Heart left ventricle (tissue), 16 donors: ENCODE measurements at regions not wholly inside any gene's neighbourhood (a gene's known extent, or its start where the extent isn't known, plus 50 kb on each side); places are given as distances from the start of the nearest gene placed in this dataset.

Experiments
- ATAC-seq, 4 donors: fragments of 200-7000 bp; cut with Tn5 transposase; one replicate each; pipeline ENCODE4 v1.9.1; 2020 to 2022; ENCODE audit warnings: moderate library complexity in 4 of 4, mild to moderate bottlenecking in 3 of 4, moderate number of reproducible peaks in 1 of 4
- DNase-seq, 5 donors: peaks; one replicate each; pipeline ENCODE4 v3.0.0-alpha.2; 2020
- H3K27ac ChIP-seq, 12 donors: fragments of 200-600 bp; sonication (generic) in 4 of 12; one replicate each; pipeline versions ENCODE4 v1.5.0 to v1.8.0; 2016 to 2022; ENCODE audit warnings: mild to moderate bottlenecking in 2 of 12
- H3K27me3 ChIP-seq, 9 donors: fragments of 200-600 bp; sonication (generic) in 2 of 9; one replicate each; pipeline versions ENCODE4 v1.5.1 to v1.8.0; 2016 to 2022; ENCODE audit warnings: mild to moderate bottlenecking in 3 of 9
- H3K36me3 ChIP-seq, 9 donors: fragments of 200-600 bp; sonication (generic) in 2 of 9; one replicate each; pipeline versions ENCODE4 v1.5.0 to v1.8.0; 2018 to 2022; ENCODE audit warnings: mild to moderate bottlenecking in 2 of 9
- H3K4me1 ChIP-seq, 12 donors: fragments of 200-600 bp; sonication (generic) in 4 of 12; one replicate each; pipeline versions ENCODE4 v1.5.0 to v1.8.0; 2016 to 2022; ENCODE audit warnings: mild to moderate bottlenecking in 3 of 12
- H3K4me3 ChIP-seq, 12 donors: fragments of 200-600 bp; sonication (generic) in 4 of 12; one replicate each; pipeline versions ENCODE4 v1.5.0 to v1.8.0; 2017 to 2022; ENCODE audit warnings: mild to moderate bottlenecking in 9 of 12, moderate library complexity in 4 of 12
- H3K9me3 ChIP-seq, 12 donors: fragments of 200-600 bp; sonication (generic) in 4 of 12; one replicate each; pipeline versions ENCODE4 v1.5.0 to v1.8.0; 2016 to 2022; ENCODE audit warnings: mild to moderate bottlenecking in 1 of 12
- CTCF ChIP-seq, 12 donors: fragments of 200-600 bp; sonication (generic) in 4 of 12; IDR thresholded peaks; one replicate each; pipeline versions ENCODE4 v1.5.0 to v1.8.0; 2018 to 2022; ENCODE audit warnings: antibody characterized with exemption in 12 of 12, mild to moderate bottlenecking in 5 of 12
- POLR2A ChIP-seq, 2 donors: fragments of 450-650 bp; IDR thresholded peaks; one replicate each; pipeline ENCODE4 v1.6.1; 2017; ENCODE audit warnings: antibody characterized with exemption in 2 of 2, mild to moderate bottlenecking in 2 of 2, moderate library complexity in 2 of 2
- WGBS, 4 donors: extraction: QIAGEN DNeasy Blood & Tissue Kit in 2 of 4; methylation state at CpG; one replicate each; pipeline versions ENCODE4 v1.1.5 to v1.1.7; 2013 to 2018; 5-methylcytosine and 5-hydroxymethylcytosine counted together
- intact Hi-C, 10 donors: fragments of 100-400 bp; cut with DNase I; formaldehyde crosslinking; loops; one replicate each; pipeline versions ENCODE4 v1.11.1 to v1.14.2; 2022
- donor health status: ischemic (EF 13 %, LVEDD 7.1; RV severe dilation, severe dysfunction).
- donor health status: healthy with polysubstance abuse.
- donor health status: DM: no; HTN: yes; CAD: no.
- donor health status: DM: no; HTN: no; CAD: no.
- donor health status: ischemic (EF 25% LVEDD 6.9; RV normal size, moderate dysfunction).
- donor health status: ischemic (EF 25% LVEDD 5.7; RV mildly dilated, moderate dysfunction).
- donor health status: healthy.
- donor health status: DM: yes; HTN: yes; CAD: no.
- donor health status: ischemic (EF 35%, LVEDD 5.7; RV mildly dilated, moderate dysfunction).
- donor health status: nonischemic (EF 11% LVEDD 7.7; RV severe dilation, severe dysfunction).
- donor health status: DM: yes; HTN: yes; CAD: no.
- donor health status: PGD.
- donor health status: ischemic (EF 29% LVEDD 5.4; RV normal size, mild dysfunction).
- donor health status: nonischemic (EF 23%, LVEDD 6.1; RV moderate dilation, normal function).

- DNase-seq (peak in 1 of 5 donors; percentile 11), ATAC-seq (no peak)
- Histone ChIP-seq H3K27ac (peak overlapping the region in 8 of 12 donors; percentile 0 to 93 (median 58)), H3K36me3 (no peaks in the 10 kb centered on the region), H3K4me1 (peaks cover 0 to 36% (median 18%) of the 10 kb centered on the region in 12 donors), H3K9me3 (no peaks in the 10 kb centered on the region), H3K4me3 (no peak overlapping the region), H3K27me3 (peaks cover 0 to 3% (median 0%) of the 10 kb centered on the region in 9 donors)
- WGBS, 4 donors: 31 to 48% (median 42%) methylated on average over 10 of the region's 10 CpGs
- intact Hi-C loops: loop anchor here in 4 of 10 donors (5.0 to 10.0 kb wide), 5 partner anchors 61 to 146 kb away; partner anchors contain the start of genes NDUFS6 (in 3 of the 4) and IRX4 (in 1 of the 4)
- TF ChIP-seq CTCF (IDR thresholded peaks at IDR 0.05): no peak
Observed at GRCh38 chr5:1948111-1948510, 65.4 kb upstream of the IRX4 start.

- no peak overlapping the region for H3K4me3 ChIP-seq
- H3K27me3 ChIP-seq: peaks cover 0 to 3% (median 0%) of the 10 kb centered on the region in 9 donors
- TF ChIP-seq POLR2A (IDR thresholded peaks at IDR 0.05): no peak
- no peak for TF ChIP-seq CTCF (IDR thresholded peaks at IDR 0.05)
- intact Hi-C loops: loop anchor here in 4 of 10 donors (5.0 to 10.0 kb wide), 5 partner anchors 59 to 144 kb away; partner anchors contain the start of genes NDUFS6 (in 3 of the 4) and IRX4 (in 1 of the 4)
- DNase-seq: peak; percentile 41 to 84 (median 71)
- peak overlapping the region; percentile 18 to 93 (median 71) for H3K27ac ChIP-seq
- H3K4me1 ChIP-seq: peaks cover 0 to 36% (median 18%) of the 10 kb centered on the region in 12 donors
- ATAC-seq: peak; percentile 79 to 88 (median 85)
- 19 to 35% (median 29%) methylated on average over 13 of the region's 13 CpGs for WGBS, 4 donors
- no peaks in the 10 kb centered on the region for H3K36me3 ChIP-seq
- H3K9me3 ChIP-seq: no peaks in the 10 kb centered on the region
Observed at GRCh38 chr5:1946776-1947175, 64.1 kb upstream of the IRX4 start.

- H3K9me3 ChIP-seq: no peaks in the 10 kb centered on the region
Observed at GRCh38 chr5:1946122-1946677, 63.5 kb upstream of the IRX4 start.

More at GRCh38 chr5:1946122-1946677, 63.5 kb upstream of the IRX4 start:
- WGBS, 4 donors: 45 to 69% (median 54%) methylated on average over 17 of the region's 17 CpGs
- intact Hi-C loops: loop anchor here in 4 of 10 donors (5.0 to 10.0 kb wide), 5 partner anchors 59 to 144 kb away; partner anchors contain the start of genes NDUFS6 (in 3 of the 4) and IRX4 (in 1 of the 4)
- DNase-seq: peak; percentile 33 to 83 (median 67)
- Histone ChIP-seq H3K27ac (peak overlapping the region; percentile 18 to 93 (median 71)), H3K4me3 (no peak overlapping the region), H3K36me3 (no peaks in the 10 kb centered on the region), H3K27me3 (peaks cover 0 to 3% (median 0%) of the 10 kb centered on the region in 9 donors), H3K4me1 (peaks cover 0 to 36% (median 18%) of the 10 kb centered on the region in 12 donors)
- ATAC-seq: peak; percentile 81 to 85 (median 83)
- no peak for TF ChIP-seq POLR2A (IDR thresholded peaks at IDR 0.05)
- TF ChIP-seq CTCF (IDR thresholded peaks at IDR 0.05): no peak
